HAP-1 (cell line): ENCODE measurements at regions not wholly inside any gene's neighbourhood (a gene's known extent, or its start where the extent isn't known, plus 50 kb on each side); places are given as distances from the start of the nearest gene placed in this dataset.
"Not testable (repeated sequence)": the region's sequence is repeated elsewhere in the genome, so short reads cannot be mapped to it uniquely, and the experiment has no call there.

Source experiments
- DNase-seq, 2 experiments: peaks; one replicate each; pipeline ENCODE4 v3.0.0-alpha.2; 2016 to 2020; ENCODE audit warnings: low spot score in 2 of 2
- H3K27me3 ChIP-seq: fragments of 250-450 bp; sonication (Bioruptor Pico); 2 replicates; pipeline ENCODE4 v1.5.1; 2020; ENCODE audit warnings: low read depth, mild to moderate bottlenecking, moderate library complexity
- H3K36me3 ChIP-seq: fragments of 250-450 bp; sonication (Bioruptor Pico); replicated peaks from 2 replicates; pipeline ENCODE4 v1.5.1; 2020; ENCODE audit warnings: mild to moderate bottlenecking
- H3K4me1 ChIP-seq: fragments of 250-450 bp; sonication (Bioruptor Pico); 2 replicates; pipeline ENCODE4 v1.5.1; 2020; ENCODE audit warnings: mild to moderate bottlenecking
- H3K4me3 ChIP-seq: fragments of 250-450 bp; sonication (Bioruptor Pico); 2 replicates; pipeline ENCODE4 v1.5.1; 2020; ENCODE audit warnings: mild to moderate bottlenecking, moderate library complexity
- H3K9me3 ChIP-seq: fragments of 250-450 bp; sonication (Bioruptor Pico); 2 replicates; pipeline ENCODE4 v1.5.1; 2020; ENCODE audit warnings: mild to moderate bottlenecking, moderate library complexity
- in situ Hi-C: fragments of 300-500 bp; cut with MboI; formaldehyde crosslinking; loops from 3 replicates; pipeline ENCODE4 v1.14.3; 2020; ENCODE audit warnings: low sequenced_read_pairs, inconsistent platforms, mixed read lengths

- H3K9me3 ChIP-seq: no peaks in the 10 kb centered on the region
- DNase-seq: no peak
- H3K4me1 ChIP-seq: 0 out of 2 replicates have a peak, but pooled peaks cover 6% of the 10 kb centered on the region
- H3K36me3 ChIP-seq: no peaks in the 10 kb centered on the region
- no peak overlapping the region for H3K4me3 ChIP-seq
- in situ Hi-C loops: no loop called here
- H3K27me3 ChIP-seq: no peaks in the 10 kb centered on the region
Observed at GRCh38 chr3:35088943-35089342, 550.4 kb upstream of the ARPP21 start.

GRCh38 chr3:35114686-35115085, 524.6 kb upstream of the ARPP21 start:
- H3K36me3 ChIP-seq: no peaks in the 10 kb centered on the region
- H3K4me1 ChIP-seq: no peaks in the 10 kb centered on the region
- in situ Hi-C loops: no loop called here
- no peak overlapping the region for H3K4me3 ChIP-seq
- DNase-seq: no peak
- H3K9me3 ChIP-seq: no peaks in the 10 kb centered on the region
- peaks cover 3% of the 10 kb centered on the region; the same call in 1 of the 2 replicates for H3K27me3 ChIP-seq

- Histone ChIP-seq H3K9me3 (no peaks in the 10 kb centered on the region), H3K4me3 (no peak overlapping the region), H3K36me3 (no peaks in the 10 kb centered on the region), H3K27me3 (no peaks in the 10 kb centered on the region), H3K4me1 (no peaks in the 10 kb centered on the region)
- no peak for DNase-seq
- in situ Hi-C loops: no loop called here
Observed at GRCh38 chr3:35120026-35120425, 519.3 kb upstream of the ARPP21 start.

- Histone ChIP-seq H3K9me3 (no peaks in the 10 kb centered on the region), H3K36me3 (no peaks in the 10 kb centered on the region), H3K27me3 (no peaks in the 10 kb centered on the region), H3K4me3 (no peak overlapping the region), H3K4me1 (no peaks in the 10 kb centered on the region)
- in situ Hi-C loops: no loop called here
- no peak for DNase-seq
Observed at GRCh38 chr3:35137612-35138011, 501.7 kb upstream of the ARPP21 start.

GRCh38 chr3:35141406-35141805, 497.9 kb upstream of the ARPP21 start:
- DNase-seq: no peak
- H3K9me3 ChIP-seq: no peaks in the 10 kb centered on the region
- no peaks in the 10 kb centered on the region for H3K36me3 ChIP-seq
- in situ Hi-C loops: no loop called here
- no peak overlapping the region for H3K4me3 ChIP-seq
- H3K27me3 ChIP-seq: no peaks in the 10 kb centered on the region
- peaks cover 5% of the 10 kb centered on the region for H3K4me1 ChIP-seq

- Histone ChIP-seq H3K4me1 (peaks cover 22% of the 10 kb centered on the region), H3K4me3 (no peak overlapping the region), H3K36me3 (no peaks in the 10 kb centered on the region), H3K9me3 (no peaks in the 10 kb centered on the region), H3K27me3 (no peaks in the 10 kb centered on the region)
- in situ Hi-C loops: no loop called here
- no peak for DNase-seq
Observed at GRCh38 chr3:35144011-35144410, 495.3 kb upstream of the ARPP21 start.

GRCh38 chr3:35146256-35147035, 492.9 kb upstream of the ARPP21 start:
- H3K4me3 ChIP-seq, H3K27me3 ChIP-seq, H3K9me3 ChIP-seq, H3K36me3 ChIP-seq, in situ Hi-C loops: not testable (repeated sequence)
- H3K4me1 ChIP-seq: peaks cover 22% of the 10 kb centered on the region
- peak; percentile 78 to 80 for DNase-seq

GRCh38 chr3:35183927-35184675, 455.2 kb upstream of the ARPP21 start:
- Histone ChIP-seq H3K9me3 (no peaks in the 10 kb centered on the region; the same call in 1 of the 2 replicates), H3K27me3 (no peaks in the 10 kb centered on the region), H3K36me3 (no peaks in the 10 kb centered on the region), H3K4me3 (no peak overlapping the region), H3K4me1 (no peaks in the 10 kb centered on the region)
- DNase-seq: no peak
- in situ Hi-C loops: no loop called here

GRCh38 chr3:35184775-35185174, 454.6 kb upstream of the ARPP21 start:
- Histone ChIP-seq H3K27me3 (no peaks in the 10 kb centered on the region), H3K4me1 (no peaks in the 10 kb centered on the region), H3K4me3 (no peak overlapping the region), H3K9me3 (no peaks in the 10 kb centered on the region; the same call in 1 of the 2 replicates), H3K36me3 (no peaks in the 10 kb centered on the region)
- DNase-seq: no peak
- in situ Hi-C loops: no loop called here

GRCh38 chr3:35187908-35188307, 451.4 kb upstream of the ARPP21 start:
- no peaks in the 10 kb centered on the region for H3K27me3 ChIP-seq
- no peaks in the 10 kb centered on the region for H3K36me3 ChIP-seq
- no peaks in the 10 kb centered on the region for H3K9me3 ChIP-seq
- no peak overlapping the region for H3K4me3 ChIP-seq
- no peaks in the 10 kb centered on the region for H3K4me1 ChIP-seq
- DNase-seq: no peak
- in situ Hi-C loops: no loop called here

- no peak overlapping the region for H3K4me3 ChIP-seq
- in situ Hi-C loops: no loop called here
- H3K36me3 ChIP-seq: no peaks in the 10 kb centered on the region
- H3K4me1 ChIP-seq: no peaks in the 10 kb centered on the region
- H3K27me3 ChIP-seq: no peaks in the 10 kb centered on the region
- DNase-seq: no peak
- H3K9me3 ChIP-seq: no peaks in the 10 kb centered on the region
Observed at GRCh38 chr3:35194666-35195065, 444.7 kb upstream of the ARPP21 start.

GRCh38 chr3:35198857-35199256, 440.5 kb upstream of the ARPP21 start:
- no peaks in the 10 kb centered on the region for H3K9me3 ChIP-seq

GRCh38 chr3:35200056-35200455, 439.3 kb upstream of the ARPP21 start:
- Histone ChIP-seq H3K36me3 (no peaks in the 10 kb centered on the region), H3K9me3 (no peaks in the 10 kb centered on the region), H3K27me3 (no peaks in the 10 kb centered on the region), H3K4me1 (no peaks in the 10 kb centered on the region), H3K4me3 (no peak overlapping the region)
- DNase-seq: no peak
- in situ Hi-C loops: no loop called here

More at GRCh38 chr3:35198857-35199256, 440.5 kb upstream of the ARPP21 start:
- H3K4me1 ChIP-seq: no peaks in the 10 kb centered on the region
- in situ Hi-C loops: no loop called here
- DNase-seq: no peak
- H3K36me3 ChIP-seq: no peaks in the 10 kb centered on the region
- H3K4me3 ChIP-seq: no peak overlapping the region
- no peaks in the 10 kb centered on the region for H3K27me3 ChIP-seq

- no peak for DNase-seq
- Histone ChIP-seq H3K4me1 (no peaks in the 10 kb centered on the region), H3K4me3 (no peak overlapping the region), H3K36me3 (no peaks in the 10 kb centered on the region), H3K9me3 (no peaks in the 10 kb centered on the region), H3K27me3 (no peaks in the 10 kb centered on the region)
- in situ Hi-C loops: no loop called here
Observed at GRCh38 chr3:35201211-35201610, 438.1 kb upstream of the ARPP21 start.
